OCI-LY3 (cell line): ENCODE measurements at regions not wholly inside any gene's neighbourhood (a gene's known extent, or its start where the extent isn't known, plus 50 kb on each side); places are given as distances from the start of the nearest gene placed in this dataset.

Experiments used
- H2AFZ ChIP-seq: fragments of 200-600, 300-600 bp; shearing (Covaris generic); 2 replicates; pipeline ENCODE4 v1.6.0; 2014; ENCODE audit warnings: antibody characterized with exemption, low read depth, low read length
- H3K27ac ChIP-seq: fragments of 200-600, 300-600 bp; sonication (generic); 2 replicates; pipeline ENCODE4 v1.5.1; 2014; ENCODE audit warnings: mild to moderate bottlenecking, low read length, moderate library complexity, mixed read lengths
- H3K27me3 ChIP-seq: fragments of 200-600, 300-600 bp; sonication (generic); 2 replicates; pipeline ENCODE4 v1.6.1; 2014; ENCODE audit warnings: low read depth, low read length, mixed read lengths
- H3K36me3 ChIP-seq: fragments of 200-600, 300-600 bp; sonication (generic); replicated peaks from 2 replicates; pipeline ENCODE3; 2014; ENCODE audit warnings: low read depth, low read length, mixed read lengths
- H3K4me1 ChIP-seq: fragments of 300-600, 200-600 bp; sonication (generic); 2 replicates; pipeline ENCODE4 v1.6.1; 2014; ENCODE audit warnings: low read length, mixed read lengths
- H3K4me2 ChIP-seq: fragments of 200-600, 300-600 bp; sonication (generic); 2 replicates; pipeline ENCODE4 v1.6.1; 2014; ENCODE audit warnings: low read length, mixed read lengths
- H3K4me3 ChIP-seq: fragments of 300-600, 200-600 bp; sonication (generic); 2 replicates; pipeline ENCODE4 v1.5.1; 2014; ENCODE audit warnings: antibody characterized with exemption, mild to moderate bottlenecking, low read length, moderate library complexity
- H3K79me2 ChIP-seq: fragments of 300-600, 200-600 bp; shearing (Covaris generic); 2 replicates; pipeline ENCODE4 v1.6.1; 2014; ENCODE audit warnings: mild to moderate bottlenecking, low read length, mixed read lengths
- H3K9ac ChIP-seq: fragments of 300-600, 200-600 bp; shearing (Covaris generic); 2 replicates; pipeline ENCODE4 v1.6.0; 2014; ENCODE audit warnings: mild to moderate bottlenecking, low read length, moderate library complexity
- H3K9me3 ChIP-seq: fragments of 200-600, 300-600 bp; shearing (Covaris generic); 2 replicates; pipeline ENCODE4 v1.6.1; 2014; ENCODE audit warnings: low read length, mixed read lengths; ENCODE audit not compliant: insufficient read depth
- H4K20me1 ChIP-seq: fragments of 200-600, 300-600 bp; sonication (generic); 2 replicates; pipeline ENCODE4 v1.6.1; 2016; ENCODE audit warnings: low read length, mixed read lengths; ENCODE audit not compliant: insufficient read depth
- CTCF ChIP-seq: fragments of 200-600, 300-600 bp; sonication (generic); IDR thresholded peaks from 2 replicates; pipeline ENCODE4 v1.5.1; 2014; ENCODE audit warnings: antibody characterized with exemption, low read length, low read depth
- EZH2phosphoT487 ChIP-seq: fragments of 200-600 bp; shearing (Covaris generic); IDR thresholded peaks from 2 replicates; pipeline ENCODE4 v1.6.1; 2018; ENCODE audit warnings: antibody characterized with exemption, mixed run types, low read depth

GRCh38 chr7:109029866-109030265 lies 460.2 kb downstream of the DNAJB9 start:
- Histone ChIP-seq H3K4me2 (no peak overlapping the region), H3K9ac (no peak overlapping the region), H2AFZ (no peak overlapping the region), H3K4me1 (no peaks in the 10 kb centered on the region), H3K36me3 (no peaks in the 10 kb centered on the region), H4K20me1 (no peaks in the 10 kb centered on the region), H3K27ac (no peak overlapping the region), H3K4me3 (no peak overlapping the region), H3K9me3 (no peaks in the 10 kb centered on the region), H3K79me2 (no peaks in the 10 kb centered on the region), H3K27me3 (no peaks in the 10 kb centered on the region)
- TF ChIP-seq CTCF = no peak
- no peak for TF ChIP-seq EZH2phosphoT487

GRCh38 chr7:109044691-109045090 lies 475.0 kb downstream of the DNAJB9 start:
- Histone ChIP-seq H3K9me3 (no peaks in the 10 kb centered on the region), H3K36me3 (no peaks in the 10 kb centered on the region), H3K4me2 (no peak overlapping the region), H4K20me1 (no peaks in the 10 kb centered on the region), H3K27me3 (no peaks in the 10 kb centered on the region), H3K4me1 (no peaks in the 10 kb centered on the region), H3K4me3 (no peak overlapping the region), H3K27ac (no peak overlapping the region), H2AFZ (no peak overlapping the region), H3K9ac (no peak overlapping the region), H3K79me2 (no peaks in the 10 kb centered on the region)
- TF ChIP-seq CTCF (no peak), EZH2phosphoT487 (no peak)

- H3K36me3 ChIP-seq = no peaks in the 10 kb centered on the region
- no peaks in the 10 kb centered on the region for H3K27me3 ChIP-seq
- no peak overlapping the region for H3K4me2 ChIP-seq
- no peaks in the 10 kb centered on the region for H3K4me1 ChIP-seq
- H4K20me1 ChIP-seq = no peaks in the 10 kb centered on the region
- no peak overlapping the region for H3K9ac ChIP-seq
- TF ChIP-seq EZH2phosphoT487 (no peak), CTCF (no peak)
- H3K4me3 ChIP-seq = no peak overlapping the region
- no peak overlapping the region for H3K27ac ChIP-seq
- no peaks in the 10 kb centered on the region for H3K79me2 ChIP-seq
- no peak overlapping the region for H2AFZ ChIP-seq
- H3K9me3 ChIP-seq = no peaks in the 10 kb centered on the region
These were observed 479.7 kb downstream of the DNAJB9 start for GRCh38 chr7:109049366-109049765.

- Histone ChIP-seq H3K4me3 (no peak overlapping the region), H3K9me3 (no peaks in the 10 kb centered on the region), H3K4me2 (no peak overlapping the region), H4K20me1 (no peaks in the 10 kb centered on the region), H3K4me1 (no peaks in the 10 kb centered on the region), H3K27ac (no peak overlapping the region), H3K79me2 (no peaks in the 10 kb centered on the region), H3K36me3 (no peaks in the 10 kb centered on the region), H2AFZ (no peak overlapping the region), H3K9ac (no peak overlapping the region), H3K27me3 (no peaks in the 10 kb centered on the region)
- no peak for TF ChIP-seq EZH2phosphoT487
- TF ChIP-seq CTCF = no peak
These were observed 489.4 kb downstream of the DNAJB9 start for GRCh38 chr7:109059089-109059488.
